ENCODE measurements at regions not wholly inside any gene's neighbourhood (a gene's known extent, or its start where the extent isn't known, plus 50 kb on each side); places are given as distances from the start of the nearest gene placed in this dataset.

- CTCF ChIA-PET, result no interaction called here
- ATAC-seq (no peak), DNase-seq (no peak)
- H3K4me1 Mint-ChIP-seq, result no peaks in the 10 kb centered on the region
- H3K27ac Mint-ChIP-seq, result no peak overlapping the region
- no peak overlapping the region for H3K4me3 Mint-ChIP-seq
- no peaks in the 10 kb centered on the region for H3K36me3 Mint-ChIP-seq
- peaks cover 15% of the 10 kb centered on the region for H3K9me3 Mint-ChIP-seq (ENCODE audit: low read depth)
- H3K27me3 Mint-ChIP-seq, result no peaks in the 10 kb centered on the region
Measured at GRCh38 chr21:22961258-22961657, 1963.0 kb downstream of the NCAM2 start.

- H3K27ac Mint-ChIP-seq, result no peak overlapping the region
- DNase-seq (no peak), ATAC-seq (no peak)
- no peaks in the 10 kb centered on the region for H3K27me3 Mint-ChIP-seq
- H3K4me3 Mint-ChIP-seq, result no peak overlapping the region
- CTCF ChIA-PET, result no interaction called here
- H3K36me3 Mint-ChIP-seq, result no peaks in the 10 kb centered on the region
- peaks cover 10% of the 10 kb centered on the region for H3K9me3 Mint-ChIP-seq (ENCODE audit: low read depth)
- no peaks in the 10 kb centered on the region for H3K4me1 Mint-ChIP-seq
Measured at GRCh38 chr21:22965455-22966135, 1967.4 kb downstream of the NCAM2 start.

- Mint-ChIP-seq H3K27ac (no peak overlapping the region), H3K9me3 (ENCODE audit: low read depth) (peaks cover 6% of the 10 kb centered on the region), H3K36me3 (no peaks in the 10 kb centered on the region), H3K4me1 (no peaks in the 10 kb centered on the region), H3K27me3 (no peaks in the 10 kb centered on the region), H3K4me3 (no peak overlapping the region)
- CTCF ChIA-PET, result no interaction called here
- DNase-seq, result no peak
- no peak for ATAC-seq
Measured at GRCh38 chr21:22981819-22982218, 1983.6 kb downstream of the NCAM2 start.

- no peaks in the 10 kb centered on the region for H3K36me3 Mint-ChIP-seq
- H3K9me3 Mint-ChIP-seq (ENCODE audit: low read depth), result peaks cover 9% of the 10 kb centered on the region
- CTCF ChIA-PET, result no interaction called here
- no peak overlapping the region for H3K27ac Mint-ChIP-seq
- H3K4me3 Mint-ChIP-seq, result no peak overlapping the region
- no peaks in the 10 kb centered on the region for H3K4me1 Mint-ChIP-seq
- DNase-seq, result no peak
- H3K27me3 Mint-ChIP-seq, result no peaks in the 10 kb centered on the region
- ATAC-seq, result no peak
Measured at GRCh38 chr21:22993144-22993543, 1994.9 kb downstream of the NCAM2 start.

- no peak for ATAC-seq
- CTCF ChIA-PET, result no interaction called here
- peaks cover 9% of the 10 kb centered on the region for H3K9me3 Mint-ChIP-seq (ENCODE audit: low read depth)
Measured at GRCh38 chr21:22993822-22994574, 1995.8 kb downstream of the NCAM2 start.

GRCh38 chr21:23003951-23004350 is 2005.7 kb downstream of the NCAM2 start:
- H3K27ac Mint-ChIP-seq, result no peak overlapping the region
- H3K36me3 Mint-ChIP-seq, result no peaks in the 10 kb centered on the region

More at GRCh38 chr21:22993822-22994574, 1995.8 kb downstream of the NCAM2 start:
- no peaks in the 10 kb centered on the region for H3K36me3 Mint-ChIP-seq
- no peak overlapping the region for H3K27ac Mint-ChIP-seq
- H3K27me3 Mint-ChIP-seq, result no peaks in the 10 kb centered on the region
- no peaks in the 10 kb centered on the region for H3K4me1 Mint-ChIP-seq
- DNase-seq, result no peak
- no peak overlapping the region for H3K4me3 Mint-ChIP-seq

GRCh38 chr21:23008601-23009202 is 2010.5 kb downstream of the NCAM2 start:
- Mint-ChIP-seq H3K4me3 (no peak overlapping the region), H3K36me3 (no peaks in the 10 kb centered on the region), H3K4me1 (no peaks in the 10 kb centered on the region), H3K27ac (no peak overlapping the region), H3K9me3 (ENCODE audit: low read depth) (peaks cover 6% of the 10 kb centered on the region), H3K27me3 (no peaks in the 10 kb centered on the region)
- CTCF ChIA-PET, result no interaction called here
- DNase-seq (no peak), ATAC-seq (no peak)

More at GRCh38 chr21:23003951-23004350, 2005.7 kb downstream of the NCAM2 start:
- Mint-ChIP-seq H3K27me3 (no peaks in the 10 kb centered on the region), H3K9me3 (ENCODE audit: low read depth) (peaks cover 3% of the 10 kb centered on the region), H3K4me3 (no peak overlapping the region), H3K4me1 (no peaks in the 10 kb centered on the region)
- CTCF ChIA-PET, result no interaction called here
- ATAC-seq (no peak), DNase-seq (no peak)

GRCh38 chr21:23009360-23009759 is 2011.2 kb downstream of the NCAM2 start:
- peaks cover 4% of the 10 kb centered on the region for H3K9me3 Mint-ChIP-seq (ENCODE audit: low read depth)

GRCh38 chr21:23014021-23014420 is 2015.8 kb downstream of the NCAM2 start:
- CTCF ChIA-PET, result no interaction called here
- Mint-ChIP-seq H3K27ac (no peak overlapping the region), H3K36me3 (no peaks in the 10 kb centered on the region), H3K4me1 (no peaks in the 10 kb centered on the region), H3K9me3 (ENCODE audit: low read depth) (peaks cover 7% of the 10 kb centered on the region), H3K27me3 (no peaks in the 10 kb centered on the region), H3K4me3 (no peak overlapping the region)
- DNase-seq (no peak), ATAC-seq (no peak)

More at GRCh38 chr21:23009360-23009759, 2011.2 kb downstream of the NCAM2 start:
- Mint-ChIP-seq H3K36me3 (no peaks in the 10 kb centered on the region), H3K4me1 (no peaks in the 10 kb centered on the region), H3K27me3 (no peaks in the 10 kb centered on the region), H3K4me3 (no peak overlapping the region), H3K27ac (no peak overlapping the region)
- no peak for ATAC-seq
- DNase-seq, result no peak
- CTCF ChIA-PET, result no interaction called here

GRCh38 chr21:23016617-23017016 is 2018.4 kb downstream of the NCAM2 start:
- DNase-seq, result no peak
- no peaks in the 10 kb centered on the region for H3K36me3 Mint-ChIP-seq
- no peak for ATAC-seq
- no peaks in the 10 kb centered on the region for H3K4me1 Mint-ChIP-seq
- H3K27me3 Mint-ChIP-seq, result no peaks in the 10 kb centered on the region
- no peak overlapping the region for H3K4me3 Mint-ChIP-seq
- CTCF ChIA-PET, result no interaction called here
- H3K9me3 Mint-ChIP-seq (ENCODE audit: low read depth), result peaks cover 10% of the 10 kb centered on the region
- no peak overlapping the region for H3K27ac Mint-ChIP-seq

GRCh38 chr21:23017989-23018388 is 2019.8 kb downstream of the NCAM2 start:
- Mint-ChIP-seq H3K4me1 (no peaks in the 10 kb centered on the region), H3K27me3 (no peaks in the 10 kb centered on the region), H3K4me3 (no peak overlapping the region), H3K36me3 (no peaks in the 10 kb centered on the region), H3K9me3 (ENCODE audit: low read depth) (peaks cover 15% of the 10 kb centered on the region), H3K27ac (no peak overlapping the region)
- no peak for DNase-seq
- CTCF ChIA-PET, result no interaction called here
- ATAC-seq, result no peak

GRCh38 chr21:23020969-23021368 is 2022.8 kb downstream of the NCAM2 start:
- Mint-ChIP-seq H3K27me3 (no peaks in the 10 kb centered on the region), H3K4me3 (no peak overlapping the region), H3K27ac (no peak overlapping the region), H3K4me1 (no peaks in the 10 kb centered on the region), H3K9me3 (ENCODE audit: low read depth) (peaks cover 11% of the 10 kb centered on the region), H3K36me3 (no peaks in the 10 kb centered on the region)
- CTCF ChIA-PET, result no interaction called here
- no peak for ATAC-seq
- DNase-seq, result no peak

- CTCF ChIA-PET, result no interaction called here
- H3K9me3 Mint-ChIP-seq (ENCODE audit: low read depth), result peaks cover 11% of the 10 kb centered on the region
- no peak overlapping the region for H3K4me3 Mint-ChIP-seq
- no peaks in the 10 kb centered on the region for H3K36me3 Mint-ChIP-seq
- no peak overlapping the region for H3K27ac Mint-ChIP-seq
- DNase-seq, result no peak
- H3K27me3 Mint-ChIP-seq, result no peaks in the 10 kb centered on the region
- ATAC-seq, result no peak
- no peaks in the 10 kb centered on the region for H3K4me1 Mint-ChIP-seq
Measured at GRCh38 chr21:23021481-23021880, 2023.3 kb downstream of the NCAM2 start.

GRCh38 chr21:23026878-23027277 is 2028.7 kb downstream of the NCAM2 start:
- Mint-ChIP-seq H3K36me3 (no peaks in the 10 kb centered on the region), H3K4me3 (no peak overlapping the region), H3K27me3 (no peaks in the 10 kb centered on the region), H3K9me3 (ENCODE audit: low read depth) (peaks cover 12% of the 10 kb centered on the region), H3K4me1 (no peaks in the 10 kb centered on the region), H3K27ac (no peak overlapping the region)
- CTCF ChIA-PET, result no interaction called here
- ATAC-seq, result no peak
- DNase-seq, result no peak

Measured in activated CD8-positive, alpha-beta memory T cell treated with anti-CD3 and anti-CD28 coated beads, Interleukin-2, amount 10 ng/mL, durations not matched to agents 7 days and 5 days (primary cell).